Body of pancreas (tissue), 4 donors: ENCODE measurements at regions not wholly inside any gene's neighbourhood (a gene's known extent, or its start where the extent isn't known, plus 50 kb on each side); places are given as distances from the start of the nearest gene placed in this dataset.

Experiments used
- ATAC-seq: fragments of 150-250 bp; one replicate; pipeline ENCODE4 v1.9.1; 2016
- DNase-seq, 4 donors: peaks; one replicate each; pipeline ENCODE4 v3.0.0-alpha.2; 2019
- H3K27ac ChIP-seq, 4 donors: fragments of 200-600 bp; sonication (generic); 1 replicate in 3 of 4; 2 replicates in 1 of 4; pipeline versions ENCODE4 v1.5.1 to v1.6.1; 2016 to 2019; ENCODE audit warnings: mild to moderate bottlenecking in 1 of 4, mixed read lengths in 1 of 4, moderate library complexity in 1 of 4
- H3K27me3 ChIP-seq, 2 donors: fragments of 200-600 bp; sonication (generic); one replicate each; pipeline ENCODE4 v1.6.0; 2016; ENCODE audit warnings: mild to moderate bottlenecking in 1 of 2
- H3K36me3 ChIP-seq, 2 donors: fragments of 200-600 bp; sonication (generic); replicated peaks in 1 of 2; 2 replicates each; pipeline ENCODE4 v1.5.1; 2016; ENCODE audit warnings: low read depth in 2 of 2; ENCODE audit not compliant: insufficient read depth in 1 of 2
- H3K4me1 ChIP-seq: fragments of 200-600 bp; sonication (generic); one replicate; pipeline ENCODE4 v1.6.0; 2016
- H3K4me3 ChIP-seq, 2 donors: fragments of 200-600 bp; sonication (generic); 1 replicate in 1 of 2; 2 replicates in 1 of 2; pipeline ENCODE4 v1.5.1; 2016 to 2019
- H3K9me3 ChIP-seq, 3 donors: fragments of 200-600 bp; sonication (generic); 1 replicate in 2 of 3; 2 replicates in 1 of 3; pipeline ENCODE4 v1.5.1; 2016
- CTCF ChIP-seq, 7 experiments: fragments of 450-650 bp in 4 of 7; fragments of 200-600 bp in 3 of 7; sonication (generic) in 3 of 7; IDR thresholded peaks; one replicate each; pipeline ENCODE4 v1.5.1; 2016 to 2019; ENCODE audit warnings: antibody characterized with exemption in 7 of 7
- POLR2A ChIP-seq, 3 donors: fragments of 450-650 bp; IDR thresholded peaks; one replicate each; pipeline ENCODE4 v1.6.1; 2016; ENCODE audit warnings: antibody characterized with exemption in 3 of 3, mild to moderate bottlenecking in 2 of 3
- WGBS, 2 donors: methylation state at CpG; one replicate each; pipeline ENCODE4 v1.1.5; 2017; 5-methylcytosine and 5-hydroxymethylcytosine counted together
- intact Hi-C: fragments of 100-400 bp; cut with DNase I; formaldehyde crosslinking; loops from one replicate; pipeline ENCODE4 v1.15.1; 2023

GRCh38 chr3:192038726-192039125 is 577.8 kb downstream of the PYDC2 start:
- no peak for DNase-seq
- 44 to 54% methylated on average over 3 of the region's 3 CpGs for WGBS, 2 donors
- intact Hi-C loops = no loop called here
- H3K27me3 ChIP-seq = no peaks in the 10 kb centered on the region
- H3K36me3 ChIP-seq = no peaks in the 10 kb centered on the region
- no peaks in the 10 kb centered on the region for H3K9me3 ChIP-seq
- no peak overlapping the region for H3K27ac ChIP-seq
- no peaks in the 10 kb centered on the region for H3K4me1 ChIP-seq
- ATAC-seq = no peak
- TF ChIP-seq POLR2A (IDR thresholded peaks at IDR 0.05) = no peak
- TF ChIP-seq CTCF (IDR thresholded peaks at IDR 0.05) = no peak
- H3K4me3 ChIP-seq = no peak overlapping the region

- Histone ChIP-seq H3K4me3 (no peak overlapping the region), H3K9me3 (no peaks in the 10 kb centered on the region), H3K36me3 (no peaks in the 10 kb centered on the region), H3K27me3 (no peaks in the 10 kb centered on the region), H3K4me1 (no peaks in the 10 kb centered on the region), H3K27ac (no peak overlapping the region)
- ATAC-seq (no peak), DNase-seq (peak in 2 of 4 donors; percentile 17 to 22)
- TF ChIP-seq CTCF (IDR thresholded peaks at IDR 0.05) (no peak), POLR2A (IDR thresholded peaks at IDR 0.05) (no peak)
- WGBS, 2 donors = 21 to 22% methylated on average over 5 of the region's 5 CpGs
- intact Hi-C loops = no loop called here
Observed at GRCh38 chr3:192039593-192039992, 578.6 kb downstream of the PYDC2 start.

GRCh38 chr3:192040282-192041043 is 579.5 kb downstream of the PYDC2 start:
- no peak for TF ChIP-seq CTCF (IDR thresholded peaks at IDR 0.05)
- no peak for TF ChIP-seq POLR2A (IDR thresholded peaks at IDR 0.05)
- Histone ChIP-seq H3K36me3 (no peaks in the 10 kb centered on the region), H3K9me3 (no peaks in the 10 kb centered on the region), H3K27me3 (no peaks in the 10 kb centered on the region), H3K27ac (no peak overlapping the region), H3K4me1 (no peaks in the 10 kb centered on the region), H3K4me3 (no peak overlapping the region)
- intact Hi-C loops = no loop called here
- WGBS, 2 donors = 60 to 64% methylated on average over 5 of the region's 5 CpGs
- no peak for DNase-seq
- no peak for ATAC-seq

GRCh38 chr3:192042116-192042515 is 581.2 kb downstream of the PYDC2 start:
- WGBS, 2 donors = 69 to 76% methylated on average over 3 of the region's 3 CpGs

More at GRCh38 chr3:192042116-192042515, 581.2 kb downstream of the PYDC2 start:
- Histone ChIP-seq H3K4me3 (no peak overlapping the region), H3K4me1 (no peaks in the 10 kb centered on the region), H3K36me3 (no peaks in the 10 kb centered on the region), H3K27me3 (no peaks in the 10 kb centered on the region), H3K27ac (no peak overlapping the region), H3K9me3 (no peaks in the 10 kb centered on the region)
- ATAC-seq (no peak), DNase-seq (no peak)
- TF ChIP-seq CTCF (IDR thresholded peaks at IDR 0.05) (no peak), POLR2A (IDR thresholded peaks at IDR 0.05) (no peak)
- intact Hi-C loops = no loop called here
